SK-N-SH treated with all-trans-retinoic acid at 6 μM for 48 hours (cell line): ENCODE measurements at regions not wholly inside any gene's neighbourhood (a gene's known extent, or its start where the extent isn't known, plus 50 kb on each side); places are given as distances from the start of the nearest gene placed in this dataset.

Experiments used
- BACH2 ChIP-seq: fragments of 250-450 bp; sonication (Bioruptor Pico); IDR thresholded peaks from 2 replicates; pipeline ENCODE4 v1.9.0; 2021; ENCODE audit warnings: mild to moderate bottlenecking, borderline replicate concordance
- OSR1 ChIP-seq: fragments of 250-450 bp; sonication (Bioruptor Pico); IDR thresholded peaks from 2 replicates; pipeline ENCODE4 v1.8.0; 2022; ENCODE audit warnings: moderate library complexity, mild to moderate bottlenecking, inconsistent platforms
- PPARA ChIP-seq: fragments of 250-450 bp; sonication (Bioruptor Pico); IDR thresholded peaks from 2 replicates; pipeline ENCODE4 v1.5.0; 2020; ENCODE audit warnings: mild to moderate bottlenecking, borderline replicate concordance
- RARB ChIP-seq: fragments of 250-450 bp; sonication (Bioruptor Pico); IDR thresholded peaks from 2 replicates; pipeline ENCODE4 v1.8.0; 2021; ENCODE audit warnings: mild to moderate bottlenecking, moderate library complexity
- ZC3H10 ChIP-seq: fragments of 250-450 bp; sonication (Bioruptor Pico); IDR thresholded peaks from 2 replicates; pipeline ENCODE4 v1.5.1; 2021; ENCODE audit warnings: mild to moderate bottlenecking, moderate library complexity
- ZFP3 ChIP-seq: fragments of 250-450 bp; sonication (Bioruptor Pico); IDR thresholded peaks from 2 replicates; pipeline ENCODE4 v1.5.0; 2020; ENCODE audit warnings: mild to moderate bottlenecking, moderate library complexity
- ZFP30 ChIP-seq: fragments of 450-650 bp; formaldehyde crosslinking; IDR thresholded peaks from 2 replicates; pipeline ENCODE4 v1.5.0; 2022; ENCODE audit warnings: mild to moderate bottlenecking, moderate library complexity
- ZNF70 ChIP-seq: fragments of 450-650 bp; formaldehyde crosslinking; IDR thresholded peaks from 2 replicates; pipeline ENCODE4 v1.5.0; 2020; ENCODE audit warnings: mild to moderate bottlenecking, moderate library complexity

DNA sequence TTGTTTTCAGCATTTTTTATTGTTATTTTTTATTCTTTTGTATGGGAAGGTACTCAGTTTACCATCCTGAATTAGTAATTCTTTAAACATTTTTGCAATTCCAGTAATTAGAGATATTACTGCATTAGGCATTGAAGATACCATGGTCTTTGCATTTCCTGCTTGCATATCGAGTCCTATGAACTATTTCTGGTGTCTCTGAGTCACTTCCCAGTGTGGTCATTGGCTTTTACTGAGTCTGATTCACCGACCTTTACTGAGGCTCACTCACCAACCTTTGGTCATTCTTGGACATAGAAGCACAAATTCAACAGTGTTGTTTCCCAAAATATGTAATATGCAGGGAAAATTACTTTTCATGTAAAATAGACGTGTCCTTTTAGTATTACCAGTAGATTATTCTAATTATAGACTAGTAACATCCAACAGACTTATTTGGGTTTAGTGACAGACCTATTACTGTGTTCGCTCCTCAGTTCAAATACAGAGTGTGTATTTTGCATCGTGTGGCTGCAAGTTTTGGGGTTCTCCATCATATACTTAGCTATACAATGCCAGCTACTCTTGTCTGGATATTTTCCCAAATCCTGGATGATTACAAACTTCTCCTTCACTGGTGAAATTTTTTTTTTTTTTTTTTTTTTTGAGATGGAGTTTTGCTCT lies 180.7 kb upstream of the PRSS1 start:
- TF ChIP-seq BACH2 (CRISPR knock-in tag) (no peak), PPARA (CRISPR knock-in tag) (no peak), ZFP3 (CRISPR knock-in tag) (no peak), OSR1 (no peak), ZC3H10 (CRISPR knock-in tag) (no peak), RARB (CRISPR knock-in tag) (no peak), ZFP30 (CRISPR knock-in tag) (no peak), ZNF70 (CRISPR knock-in tag) (no peak)
